Smooth muscle cell (in vitro differentiated cells): ENCODE measurements at regions not wholly inside any gene's neighbourhood (a gene's known extent, or its start where the extent isn't known, plus 50 kb on each side); places are given as distances from the start of the nearest gene placed in this dataset.

Experiments used
- DNase-seq: peaks from one replicate; lab custom pipeline; 2025; ENCODE audit not compliant: unreplicated experiment; lab: John Stamatoyannopoulos, UW
- H2AFZ ChIP-seq: fragments of 200-600 bp; sonication (generic); 2 replicates; pipeline ENCODE4 v1.6.0; 2016; ENCODE audit warnings: antibody characterized with exemption, low read depth, mild to moderate bottlenecking
- H3F3A ChIP-seq: fragments of 200-600 bp; sonication (generic); 2 replicates; pipeline ENCODE4 v1.6.0; 2017; ENCODE audit warnings: antibody characterized with exemption, low read depth
- H3K27ac ChIP-seq: fragments of 200-600 bp; sonication (generic); 2 replicates; pipeline ENCODE4 v1.5.1; 2016; ENCODE audit warnings: low read depth, mild to moderate bottlenecking
- H3K27me3 ChIP-seq: fragments of 200-600 bp; sonication (generic); 2 replicates; pipeline ENCODE4 v1.6.1; 2016; ENCODE audit warnings: low read depth, mild to moderate bottlenecking
- H3K36me3 ChIP-seq: fragments of 200-600 bp; sonication (generic); 2 replicates; pipeline ENCODE4 v1.5.1; 2016; ENCODE audit warnings: low read depth
- H3K4me1 ChIP-seq: fragments of 200-600 bp; sonication (generic); 2 replicates; pipeline ENCODE4 v1.5.1; 2016; ENCODE audit warnings: low read depth
- H3K4me2 ChIP-seq: fragments of 200-600 bp; sonication (generic); 2 replicates; pipeline ENCODE4 v1.6.0; 2016; ENCODE audit warnings: mild to moderate bottlenecking
- H3K4me3 ChIP-seq: fragments of 200-600 bp; sonication (generic); 2 replicates; pipeline ENCODE4 v1.5.1; 2016; ENCODE audit warnings: mild to moderate bottlenecking
- H3K79me2 ChIP-seq: fragments of 200-600 bp; sonication (generic); 2 replicates; pipeline ENCODE4 v1.6.0; 2016; ENCODE audit warnings: low read depth, mild to moderate bottlenecking
- H3K9ac ChIP-seq: fragments of 200-600 bp; sonication (generic); 2 replicates; pipeline ENCODE4 v1.6.0; 2016; ENCODE audit warnings: low read depth
- H3K9me3 ChIP-seq: fragments of 200-600 bp; sonication (generic); replicated peaks from 2 replicates; pipeline ENCODE4 v1.5.1; 2016; ENCODE audit warnings: low read depth
- H4K20me1 ChIP-seq: fragments of 200-600 bp; sonication (generic); 2 replicates; pipeline ENCODE4 v1.6.0; 2016; ENCODE audit warnings: low read depth
- CTCF ChIP-seq: fragments of 200-600 bp; sonication (generic); IDR thresholded peaks from 2 replicates; pipeline ENCODE4 v1.5.1; 2017; ENCODE audit warnings: borderline replicate concordance, mild to moderate bottlenecking, antibody characterized with exemption; ENCODE audit not compliant: insufficient read depth, poor library complexity, severe bottlenecking
- WGBS: methylation state at CpG from one replicate; pipeline ENCODE4 v1.1.7; 2016; ENCODE audit warnings: low lambda C conversion rate; 5-methylcytosine and 5-hydroxymethylcytosine counted together

DNA sequence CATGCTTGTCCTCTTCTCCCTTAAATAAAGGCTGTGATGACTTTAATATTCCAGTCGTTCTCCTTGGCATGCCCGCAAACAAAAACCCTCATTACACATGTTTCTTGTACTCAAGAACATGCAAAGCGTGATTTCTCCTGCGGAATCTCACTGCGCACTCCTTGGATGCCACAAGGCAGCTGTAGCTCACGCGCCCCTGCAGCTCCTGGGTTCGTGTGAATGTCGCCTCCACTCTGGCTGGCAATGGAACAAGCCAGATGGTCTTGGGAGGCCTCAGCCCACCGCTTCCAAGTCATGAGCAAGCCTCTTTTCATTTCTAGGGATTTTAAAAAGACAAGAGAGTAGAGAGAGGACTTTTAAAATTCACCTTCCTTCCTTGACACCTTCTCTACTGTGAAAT lies 403.8 kb downstream of the PCNX1 start:
- DNase-seq = no peak
- no peaks in the 10 kb centered on the region for H4K20me1 ChIP-seq
- H3K27me3 ChIP-seq = no peaks in the 10 kb centered on the region
- no peaks in the 10 kb centered on the region for H3K79me2 ChIP-seq
- no peak overlapping the region for H3K4me3 ChIP-seq
- H2AFZ ChIP-seq = no peak overlapping the region
- no peak for TF ChIP-seq CTCF
- WGBS = 91% methylated on average over 10 of the region's 10 CpGs
- H3K4me2 ChIP-seq = no peak overlapping the region
- H3F3A ChIP-seq = no peaks in the 10 kb centered on the region
- no peaks in the 10 kb centered on the region for H3K9me3 ChIP-seq
- no peak overlapping the region for H3K9ac ChIP-seq
- H3K27ac ChIP-seq = no peak overlapping the region
- H3K4me1 ChIP-seq = no peaks in the 10 kb centered on the region
- no peaks in the 10 kb centered on the region for H3K36me3 ChIP-seq

- 94% methylated on average over 2 of the region's 2 CpGs for WGBS
- TF ChIP-seq CTCF = no peak
- Histone ChIP-seq H3K4me2 (no peak overlapping the region), H3K27me3 (no peaks in the 10 kb centered on the region), H3K79me2 (no peaks in the 10 kb centered on the region), H3F3A (no peaks in the 10 kb centered on the region), H3K4me3 (no peak overlapping the region), H3K27ac (no peak overlapping the region), H3K9me3 (no peaks in the 10 kb centered on the region), H3K36me3 (no peaks in the 10 kb centered on the region), H3K4me1 (no peaks in the 10 kb centered on the region), H4K20me1 (no peaks in the 10 kb centered on the region), H3K9ac (no peak overlapping the region), H2AFZ (no peak overlapping the region)
- no peak for DNase-seq
These were observed 407.5 kb downstream of the PCNX1 start for GRCh38 chr14:71314717-71315116.

DNA sequence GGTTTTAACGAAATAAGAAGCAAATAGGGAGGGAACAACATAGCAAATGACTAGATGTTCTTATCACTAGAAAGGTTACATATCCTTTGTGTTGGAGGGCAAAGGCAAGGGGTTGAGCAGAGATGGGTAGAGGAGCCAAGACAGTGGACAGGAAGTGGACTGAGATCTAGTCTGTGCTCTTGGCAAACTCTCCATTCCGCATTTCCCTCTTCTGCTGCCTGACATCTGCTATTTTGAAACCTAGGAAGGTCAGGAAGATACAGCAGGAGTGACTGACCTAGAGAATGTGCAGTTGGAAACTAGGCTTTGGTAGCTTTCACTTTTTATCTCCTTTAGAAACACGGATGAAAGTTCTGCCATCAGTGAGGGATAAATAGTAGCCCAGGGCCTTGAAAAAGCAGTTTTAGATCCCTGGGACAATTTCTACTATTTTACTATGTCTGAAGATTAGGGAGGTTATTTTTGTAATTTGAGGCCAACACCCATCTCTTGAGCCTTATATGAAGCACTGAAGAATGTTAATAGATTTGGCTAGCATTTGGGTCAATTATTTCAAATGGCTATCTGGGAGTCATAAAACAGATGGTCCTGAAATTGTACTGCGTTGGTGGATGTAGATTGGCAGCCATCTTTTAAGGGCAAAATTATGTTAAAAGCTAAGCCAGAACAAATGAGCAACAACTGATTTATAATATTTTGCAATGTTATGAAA lies 410.3 kb downstream of the PCNX1 start:
- no peaks in the 10 kb centered on the region for H3K36me3 ChIP-seq
- no peaks in the 10 kb centered on the region for H3K9me3 ChIP-seq
- no peak overlapping the region for H3K4me2 ChIP-seq
- peaks cover 3% of the 10 kb centered on the region for H3F3A ChIP-seq
- WGBS = 89% methylated on average over 4 of the region's 4 CpGs
- peaks cover 5% of the 10 kb centered on the region for H4K20me1 ChIP-seq
- H3K79me2 ChIP-seq = peaks cover 21% of the 10 kb centered on the region
- H3K27me3 ChIP-seq = no peaks in the 10 kb centered on the region
- no peak for TF ChIP-seq CTCF
- no peak for DNase-seq
- no peak overlapping the region for H3K27ac ChIP-seq
- H3K4me1 ChIP-seq = peaks cover 5% of the 10 kb centered on the region
- no peak overlapping the region for H3K9ac ChIP-seq
- H3K4me3 ChIP-seq = no peak overlapping the region
- H2AFZ ChIP-seq = no peak overlapping the region

DNA sequence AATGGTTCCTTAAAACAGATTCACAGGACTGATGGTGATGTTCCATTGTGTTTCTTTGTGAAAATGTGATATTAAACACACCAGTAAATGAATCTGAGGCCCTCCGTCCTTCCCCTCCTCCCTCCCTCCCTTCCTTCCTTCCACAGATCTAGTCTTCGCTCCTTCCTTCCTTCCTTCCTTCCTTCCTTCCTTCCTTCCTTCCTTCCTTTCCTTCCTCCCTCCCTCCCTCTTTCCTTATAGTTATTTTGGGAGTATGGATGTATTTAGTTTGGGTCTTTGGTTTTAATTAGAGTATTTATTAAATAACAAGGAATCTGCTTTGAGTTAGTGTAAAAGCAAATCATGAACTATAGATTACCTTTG lies 410.8 kb downstream of the PCNX1 start:
- TF ChIP-seq CTCF = no peak

More for the DNA sequence above, 410.8 kb downstream of the PCNX1 start:
- no peak overlapping the region for H2AFZ ChIP-seq
- no peak overlapping the region for H3K4me3 ChIP-seq
- DNase-seq = no peak
- H3K27me3 ChIP-seq = no peaks in the 10 kb centered on the region
- peaks cover 26% of the 10 kb centered on the region for H3K79me2 ChIP-seq
- H3K4me1 ChIP-seq = peaks cover 10% of the 10 kb centered on the region
- H3K36me3 ChIP-seq = no peaks in the 10 kb centered on the region
- no peak overlapping the region for H3K9ac ChIP-seq
- 63% methylated on average over 2 of the region's 2 CpGs for WGBS
- no peak overlapping the region for H3K27ac ChIP-seq
- H4K20me1 ChIP-seq = peaks cover 10% of the 10 kb centered on the region
- H3K9me3 ChIP-seq = no peaks in the 10 kb centered on the region
- H3K4me2 ChIP-seq = no peak overlapping the region
- peaks cover 3% of the 10 kb centered on the region for H3F3A ChIP-seq
